ENCODE measurements at regions not wholly inside any gene's neighbourhood (a gene's known extent, or its start where the extent isn't known, plus 50 kb on each side); places are given as distances from the start of the nearest gene placed in this dataset.

DNA sequence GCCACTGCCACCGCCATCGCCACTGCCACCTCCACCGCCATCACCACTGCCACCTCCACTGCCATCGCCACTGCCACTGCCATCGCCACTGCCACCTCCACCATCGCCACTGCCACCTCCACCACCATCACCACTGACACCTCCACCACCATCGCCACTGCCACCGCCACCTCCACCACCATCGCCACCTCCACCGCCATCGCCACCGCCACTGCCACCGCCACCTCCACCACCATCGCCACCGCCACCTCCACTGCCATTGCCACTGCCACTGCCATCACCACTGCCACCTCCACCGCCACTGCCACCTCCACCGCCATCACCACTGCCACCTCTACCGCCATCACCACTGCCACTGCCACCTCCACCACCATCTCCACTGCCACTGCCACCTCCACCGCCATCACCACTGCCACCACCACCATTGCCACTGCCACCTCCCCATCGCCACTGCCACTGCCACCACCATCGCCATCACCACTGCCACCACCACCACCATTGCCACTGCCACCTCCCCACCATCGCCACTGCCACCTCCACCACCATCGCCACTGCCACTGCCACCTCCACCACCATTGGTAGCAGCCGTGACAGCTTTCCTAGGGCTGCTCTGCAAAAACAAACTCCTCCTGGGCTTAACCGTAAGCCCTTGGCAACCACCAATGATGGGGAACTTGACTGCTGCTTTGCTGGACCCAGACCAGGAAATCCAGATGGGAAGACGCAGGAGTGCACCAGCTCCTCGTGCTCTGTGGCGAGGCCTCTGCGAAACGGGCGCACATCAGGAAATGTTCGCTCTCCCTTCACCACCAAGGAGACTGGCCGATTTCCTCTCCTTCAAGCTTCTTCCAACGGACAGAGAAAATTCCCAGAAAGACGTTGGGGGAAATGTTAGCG, 147.2 kb downstream of the RBFOX3 start:
- Histone ChIP-seq H3F3A (ENCODE audit: insufficient read depth) (no peaks in the 10 kb centered on the region), H3K27ac (ENCODE audit: low read depth, low read length) (no peak overlapping the region), H3K4me3 (ENCODE audit: insufficient read depth, low read length, poor library complexity, severe bottlenecking) (no peak overlapping the region), H2AFZ (ENCODE audit: low read depth, low read length, severe bottlenecking) (no peak overlapping the region), H3K4me2 (ENCODE audit: low read depth, low read length, poor library complexity, severe bottlenecking) (no peak overlapping the region), H3K36me3 (ENCODE audit: low read length) (no peaks in the 10 kb centered on the region), H3K9me3 (ENCODE audit: insufficient read depth, low read length) (no peaks in the 10 kb centered on the region), H3K9ac (ENCODE audit: low read length) (no peak overlapping the region), H3K9me2 (replicated peaks; ENCODE audit: insufficient read depth, low read length) (no peaks in the 10 kb centered on the region), H3K27me3 (ENCODE audit: low read length) (no peaks in the 10 kb centered on the region), H3K79me2 (ENCODE audit: insufficient read depth, low read length) (no peaks in the 10 kb centered on the region), H4K20me1 (ENCODE audit: low read depth, low read length) (no peaks in the 10 kb centered on the region)
- TF ChIP-seq, protein P1, sequence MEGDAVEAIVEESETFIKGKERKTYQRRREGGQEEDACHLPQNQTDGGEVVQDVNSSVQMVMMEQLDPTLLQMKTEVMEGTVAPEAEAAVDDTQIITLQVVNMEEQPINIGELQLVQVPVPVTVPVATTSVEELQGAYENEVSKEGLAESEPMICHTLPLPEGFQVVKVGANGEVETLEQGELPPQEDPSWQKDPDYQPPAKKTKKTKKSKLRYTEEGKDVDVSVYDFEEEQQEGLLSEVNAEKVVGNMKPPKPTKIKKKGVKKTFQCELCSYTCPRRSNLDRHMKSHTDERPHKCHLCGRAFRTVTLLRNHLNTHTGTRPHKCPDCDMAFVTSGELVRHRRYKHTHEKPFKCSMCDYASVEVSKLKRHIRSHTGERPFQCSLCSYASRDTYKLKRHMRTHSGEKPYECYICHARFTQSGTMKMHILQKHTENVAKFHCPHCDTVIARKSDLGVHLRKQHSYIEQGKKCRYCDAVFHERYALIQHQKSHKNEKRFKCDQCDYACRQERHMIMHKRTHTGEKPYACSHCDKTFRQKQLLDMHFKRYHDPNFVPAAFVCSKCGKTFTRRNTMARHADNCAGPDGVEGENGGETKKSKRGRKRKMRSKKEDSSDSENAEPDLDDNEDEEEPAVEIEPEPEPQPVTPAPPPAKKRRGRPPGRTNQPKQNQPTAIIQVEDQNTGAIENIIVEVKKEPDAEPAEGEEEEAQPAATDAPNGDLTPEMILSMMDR (IDR thresholded peaks at IDR 0.05; ENCODE audit: insufficient read depth, low read length, poor library complexity, severe bottlenecking), result no peak
- TF ChIP-seq EZH2phosphoT487 (conservative IDR thresholded peaks at IDR 0.05; ENCODE audit: low read length), result no peak

DNA sequence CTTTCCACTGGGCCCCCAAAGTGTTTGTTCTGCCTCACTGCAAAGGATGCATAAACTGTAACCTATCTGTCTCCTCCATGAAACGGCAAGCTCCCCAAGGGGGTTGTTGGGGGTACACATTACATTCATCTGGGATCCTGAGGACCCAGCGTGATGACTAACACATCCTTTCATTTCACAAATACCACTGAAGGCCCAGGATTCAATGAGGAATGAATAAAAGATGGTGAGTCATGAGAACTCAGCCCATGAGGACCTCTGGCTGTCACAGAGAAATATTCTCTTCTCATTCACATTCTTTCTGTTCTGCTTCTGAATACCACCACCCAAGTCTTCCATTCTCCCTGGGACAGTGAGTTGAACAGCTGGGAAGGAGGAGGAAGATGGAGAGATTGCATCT, 149.8 kb downstream of the RBFOX3 start:
- Histone ChIP-seq H3K9me3 (ENCODE audit: insufficient read depth, low read length) (no peaks in the 10 kb centered on the region), H3K9me2 (replicated peaks; ENCODE audit: insufficient read depth, low read length) (no peaks in the 10 kb centered on the region), H3K27ac (ENCODE audit: low read depth, low read length) (no peak overlapping the region), H3K9ac (ENCODE audit: low read length) (no peak overlapping the region), H3K4me3 (ENCODE audit: insufficient read depth, low read length, poor library complexity, severe bottlenecking) (no peak overlapping the region), H2AFZ (ENCODE audit: low read depth, low read length, severe bottlenecking) (no peak overlapping the region), H3K36me3 (ENCODE audit: low read length) (no peaks in the 10 kb centered on the region), H4K20me1 (ENCODE audit: low read depth, low read length) (no peaks in the 10 kb centered on the region), H3K79me2 (ENCODE audit: insufficient read depth, low read length) (no peaks in the 10 kb centered on the region), H3K4me2 (ENCODE audit: low read depth, low read length, poor library complexity, severe bottlenecking) (no peak overlapping the region), H3F3A (ENCODE audit: insufficient read depth) (no peaks in the 10 kb centered on the region), H3K27me3 (ENCODE audit: low read length) (no peaks in the 10 kb centered on the region; the same call in 1 of the 2 replicates)
- TF ChIP-seq, protein P1 (IDR thresholded peaks at IDR 0.05; ENCODE audit: insufficient read depth, low read length, poor library complexity, severe bottlenecking), result no peak
- no peak for TF ChIP-seq EZH2phosphoT487 (conservative IDR thresholded peaks at IDR 0.05; ENCODE audit: low read length)

DNA sequence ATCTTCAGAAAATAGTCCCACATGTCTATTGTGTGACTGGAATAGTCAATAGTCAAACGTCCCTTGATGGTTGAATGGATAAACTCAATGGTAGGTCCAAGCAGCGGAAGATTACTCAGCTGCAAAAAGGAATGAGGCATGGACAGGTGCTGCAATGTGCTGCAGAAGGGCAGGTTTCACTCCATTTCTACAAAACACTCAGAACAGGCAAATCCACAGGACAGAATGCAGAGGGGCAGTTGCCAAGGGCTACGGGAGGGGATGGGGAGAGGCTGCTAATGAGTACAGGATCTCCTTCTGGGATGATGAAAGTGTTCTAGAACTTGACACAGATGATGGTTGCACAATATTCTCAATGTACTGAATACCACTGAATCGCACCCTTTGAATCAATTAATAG, 151.0 kb downstream of the RBFOX3 start:
- TF ChIP-seq, protein P1 (IDR thresholded peaks at IDR 0.05; ENCODE audit: insufficient read depth, low read length, poor library complexity, severe bottlenecking), result no peak
- no peak for TF ChIP-seq EZH2phosphoT487 (conservative IDR thresholded peaks at IDR 0.05; ENCODE audit: low read length)
- no peak overlapping the region for H2AFZ ChIP-seq (ENCODE audit: low read depth, low read length, severe bottlenecking)

More for the DNA sequence above, 151.0 kb downstream of the RBFOX3 start:
- no peak overlapping the region for H3K27ac ChIP-seq (ENCODE audit: low read depth, low read length)
- H3K4me2 ChIP-seq (ENCODE audit: low read depth, low read length, poor library complexity, severe bottlenecking), result no peak overlapping the region
- no peaks in the 10 kb centered on the region for H4K20me1 ChIP-seq (ENCODE audit: low read depth, low read length)
- no peaks in the 10 kb centered on the region for H3F3A ChIP-seq (ENCODE audit: insufficient read depth)
- no peak overlapping the region for H3K9ac ChIP-seq (ENCODE audit: low read length)
- H3K9me3 ChIP-seq (ENCODE audit: insufficient read depth, low read length), result no peaks in the 10 kb centered on the region
- no peak overlapping the region for H3K4me3 ChIP-seq (ENCODE audit: insufficient read depth, low read length, poor library complexity, severe bottlenecking)
- no peaks in the 10 kb centered on the region for H3K36me3 ChIP-seq (ENCODE audit: low read length)
- no peaks in the 10 kb centered on the region for H3K79me2 ChIP-seq (ENCODE audit: insufficient read depth, low read length)
- H3K27me3 ChIP-seq (ENCODE audit: low read length), result no peaks in the 10 kb centered on the region; the same call in 1 of the 2 replicates
- no peaks in the 10 kb centered on the region for H3K9me2 ChIP-seq (replicated peaks; ENCODE audit: insufficient read depth, low read length)

All from SU-DHL-6 (cell line).